ENCODE measurements at regions not wholly inside any gene's neighbourhood (a gene's known extent, or its start where the extent isn't known, plus 50 kb on each side); places are given as distances from the start of the nearest gene placed in this dataset.

DNA sequence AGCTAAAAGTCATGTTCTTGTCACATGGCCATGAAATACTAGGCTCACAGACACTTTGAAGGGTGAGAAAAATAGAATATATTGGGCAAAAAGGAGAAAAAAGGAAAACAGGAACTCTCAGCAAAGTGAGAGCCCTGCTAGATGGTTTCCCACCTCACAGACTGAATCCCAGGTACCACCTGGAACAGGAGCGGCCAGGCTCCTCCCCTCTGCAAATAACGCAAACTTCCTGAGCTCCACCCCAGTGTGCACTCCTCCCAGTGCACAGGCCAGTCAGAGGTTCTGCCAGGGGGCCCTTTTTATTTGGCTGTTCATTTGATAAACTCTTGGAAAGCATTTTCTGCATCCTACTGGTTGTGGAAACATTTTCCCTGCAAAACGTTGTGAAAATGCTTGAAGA is 780.4 kb downstream of the TBL1XR1 start:
- DNase-seq = no peak
- in situ Hi-C loops (cut with MboI; ENCODE audit: low pct_unique_long_range_greater_than_20kb, low sequenced_read_pairs) = no loop called here

DNA sequence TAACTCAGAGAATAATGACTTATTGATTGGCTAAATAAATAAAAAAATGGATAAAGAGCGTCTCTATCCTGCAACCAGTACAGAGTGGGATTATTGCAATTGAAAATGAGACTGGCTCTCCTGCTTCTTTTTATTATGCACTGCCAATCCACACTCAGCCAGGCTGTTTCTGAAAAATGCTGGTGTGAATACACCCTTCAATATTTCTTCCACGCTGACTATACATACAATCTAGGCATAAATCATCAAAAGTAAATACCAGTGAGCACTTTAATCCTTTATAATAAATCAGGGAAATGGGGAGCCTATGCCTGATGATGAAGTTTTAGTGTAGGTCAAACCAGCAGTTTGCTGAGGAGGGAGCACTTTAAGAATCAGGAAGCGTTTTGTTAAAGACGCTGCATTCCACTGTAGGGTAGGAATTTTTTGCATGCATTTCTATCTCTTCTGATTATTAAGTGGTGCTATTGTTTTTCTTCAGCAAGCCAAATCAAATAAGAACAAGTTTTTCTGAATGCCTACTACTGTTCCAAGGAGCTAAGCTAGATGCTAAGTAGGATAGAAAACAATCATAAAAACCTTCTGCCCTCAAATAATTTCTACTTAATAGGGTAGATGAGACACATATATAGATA is 781.5 kb downstream of the TBL1XR1 start:
- no peak for DNase-seq
- in situ Hi-C loops (cut with MboI; ENCODE audit: low pct_unique_long_range_greater_than_20kb, low sequenced_read_pairs) = no loop called here

DNA sequence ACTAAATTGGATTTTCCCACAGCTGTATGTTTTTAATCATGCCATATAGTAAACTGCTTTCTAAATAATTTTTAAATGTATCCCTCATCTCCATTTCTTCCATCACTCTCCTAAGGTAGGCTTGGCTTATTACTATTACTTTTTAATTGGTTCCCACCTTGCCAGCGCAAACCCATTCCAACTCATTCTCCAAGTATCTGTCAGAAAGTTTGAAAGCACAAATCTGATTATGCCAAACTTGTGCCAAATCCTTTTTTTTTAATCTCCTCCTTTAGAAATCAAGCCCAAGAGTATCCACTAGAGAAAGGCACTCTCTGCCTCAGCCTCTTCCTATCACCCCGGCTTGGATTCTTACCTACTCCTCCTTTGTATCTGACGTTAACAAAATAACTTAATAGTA is 784.5 kb downstream of the TBL1XR1 start:
- in situ Hi-C loops (cut with MboI; ENCODE audit: low pct_unique_long_range_greater_than_20kb, low sequenced_read_pairs) = no loop called here
- no peak for DNase-seq

DNA sequence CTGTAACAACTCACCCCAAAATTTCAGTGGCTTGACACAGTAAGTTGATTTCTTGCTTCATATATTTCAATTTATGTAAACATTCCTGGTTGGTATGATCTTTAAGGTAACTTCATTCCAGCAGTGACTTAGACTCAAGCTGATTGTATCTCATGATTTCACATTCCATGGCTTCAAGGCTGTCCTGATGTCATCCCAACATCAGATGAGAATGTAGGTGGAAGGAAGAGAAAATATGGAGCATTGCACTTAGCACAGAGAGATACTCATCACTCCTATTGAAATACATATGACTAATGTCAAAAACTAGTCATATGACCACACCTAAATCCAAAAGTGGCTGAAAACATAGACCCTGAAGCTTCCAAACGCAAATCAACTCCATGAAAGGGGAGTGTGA is 793.8 kb downstream of the TBL1XR1 start:
- in situ Hi-C loops (cut with MboI; ENCODE audit: low pct_unique_long_range_greater_than_20kb, low sequenced_read_pairs) = no loop called here
- no peak for DNase-seq

DNA sequence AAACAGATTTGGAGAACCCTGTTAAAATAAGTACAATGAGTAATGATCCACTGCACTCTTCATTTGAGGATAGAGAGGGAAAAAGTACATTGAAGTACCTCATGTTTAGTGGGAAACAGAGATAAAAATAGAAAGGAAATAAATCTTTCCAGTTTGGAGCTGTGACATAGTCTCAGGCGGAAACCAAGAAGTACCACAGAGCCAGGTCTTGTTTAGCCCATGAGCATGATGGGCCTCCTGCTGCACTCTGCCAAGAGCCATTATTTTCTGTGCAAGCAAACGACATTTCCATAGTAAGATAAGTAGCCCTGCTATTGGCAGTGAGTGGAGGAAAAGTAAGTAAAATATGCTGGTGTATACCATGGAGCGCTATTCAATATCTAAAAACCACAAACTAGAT is 796.1 kb downstream of the TBL1XR1 start:
- DNase-seq = no peak
- in situ Hi-C loops (cut with MboI; ENCODE audit: low pct_unique_long_range_greater_than_20kb, low sequenced_read_pairs) = no loop called here

DNA sequence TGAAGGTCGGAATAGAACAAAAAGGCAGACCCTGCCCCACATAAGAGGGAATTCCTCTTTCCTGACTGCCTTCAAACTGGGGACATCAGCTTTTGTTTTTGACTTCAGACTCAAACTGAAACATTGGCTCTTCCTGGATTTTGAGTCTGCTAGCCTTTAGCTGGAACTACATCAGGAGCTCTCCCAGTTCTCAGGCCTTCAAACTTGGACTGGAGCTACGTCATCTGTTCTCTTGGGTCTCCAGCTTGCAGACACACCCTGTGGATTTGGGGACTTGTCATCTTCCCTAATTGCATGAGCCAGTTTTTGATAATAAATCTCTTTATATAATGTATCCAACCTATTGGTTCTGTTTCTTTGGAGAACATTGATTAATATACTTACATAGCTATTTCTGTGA is 798.1 kb downstream of the TBL1XR1 start:
- in situ Hi-C loops (cut with MboI; ENCODE audit: low pct_unique_long_range_greater_than_20kb, low sequenced_read_pairs) = no loop called here
- DNase-seq = no peak

DNA sequence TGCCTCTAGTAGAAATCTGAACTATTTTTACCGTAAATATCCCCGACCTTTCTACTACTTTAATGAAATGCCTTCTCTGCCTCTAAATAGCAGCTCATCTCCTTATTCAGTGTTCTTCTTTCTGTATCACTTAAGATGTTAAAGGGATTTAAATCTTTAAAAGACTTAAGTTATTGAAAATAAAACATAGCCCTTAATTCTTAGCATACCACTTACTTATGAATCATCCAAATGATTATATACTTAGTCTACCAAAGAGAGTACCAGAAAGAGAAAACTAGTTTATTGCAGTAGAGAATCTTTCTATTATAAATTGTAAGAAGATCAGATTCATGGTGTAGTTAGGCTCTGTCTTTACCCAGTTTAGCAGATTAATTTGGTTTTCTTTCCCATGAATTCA is 802.0 kb downstream of the TBL1XR1 start:
- no peak for DNase-seq
- in situ Hi-C loops (cut with MboI; ENCODE audit: low pct_unique_long_range_greater_than_20kb, low sequenced_read_pairs) = no loop called here

DNA sequence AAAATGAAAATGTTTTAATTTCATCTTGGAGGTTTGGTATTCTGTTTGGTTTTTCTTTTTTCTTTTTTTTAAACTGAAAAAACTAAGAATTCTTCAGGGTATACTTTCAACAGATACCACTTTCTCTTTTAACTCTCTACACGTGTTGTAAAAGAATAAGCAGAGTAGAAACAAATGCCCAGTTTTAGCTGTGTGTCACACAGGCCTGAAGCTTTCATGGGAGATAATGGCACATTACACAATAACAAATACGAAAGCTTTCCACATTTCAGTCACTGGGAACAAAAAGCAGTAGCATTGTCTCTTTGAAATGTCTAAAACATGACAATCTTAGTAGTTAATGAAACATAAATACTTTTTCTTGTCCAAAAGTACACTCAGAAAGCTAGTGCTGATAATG is 818.5 kb downstream of the TBL1XR1 start:
- in situ Hi-C loops (cut with MboI; ENCODE audit: low pct_unique_long_range_greater_than_20kb, low sequenced_read_pairs) = no loop called here

DNA sequence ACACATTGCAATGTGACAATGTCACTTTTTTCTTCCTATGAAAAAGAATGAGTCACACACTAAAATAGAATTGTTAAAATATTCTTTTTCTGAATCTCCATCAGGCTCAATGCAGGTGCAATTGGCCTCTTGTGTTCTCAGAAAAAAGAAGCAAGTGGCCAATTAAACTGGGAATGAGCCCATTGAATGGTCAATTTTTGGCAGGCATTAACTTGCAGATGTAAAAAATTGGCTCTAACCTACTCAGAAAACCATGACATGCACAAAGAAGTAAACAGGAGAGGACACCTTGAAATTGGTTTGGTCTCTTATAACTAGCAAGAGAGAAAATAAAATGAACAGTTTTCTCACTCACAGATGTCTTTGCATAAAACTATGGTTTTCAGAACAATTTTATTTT is 820.8 kb downstream of the TBL1XR1 start:
- in situ Hi-C loops (cut with MboI; ENCODE audit: low pct_unique_long_range_greater_than_20kb, low sequenced_read_pairs) = no loop called here
- no peak for DNase-seq

More for the DNA sequence above, 818.5 kb downstream of the TBL1XR1 start:
- no peak for DNase-seq

DNA sequence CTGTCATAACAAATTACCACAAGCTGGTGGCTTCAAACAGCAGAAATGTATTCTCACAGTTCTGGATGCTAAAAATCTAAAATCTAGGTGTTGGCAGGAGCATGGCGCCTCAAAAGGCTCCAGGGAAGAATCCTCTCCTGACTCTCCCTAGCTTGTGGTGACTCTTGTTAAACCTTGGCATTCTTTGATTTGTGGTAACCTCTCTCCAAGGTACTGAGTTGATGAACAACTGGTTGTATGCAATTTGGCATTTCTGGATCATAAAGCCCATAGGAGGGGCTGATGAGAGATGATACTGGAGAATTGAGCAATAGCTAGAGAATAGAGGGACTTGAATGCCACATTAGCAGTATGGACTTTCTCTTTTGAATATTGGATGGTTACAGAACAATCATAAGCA is 821.8 kb downstream of the TBL1XR1 start:
- in situ Hi-C loops (cut with MboI; ENCODE audit: low pct_unique_long_range_greater_than_20kb, low sequenced_read_pairs) = no loop called here
- DNase-seq = no peak

DNA sequence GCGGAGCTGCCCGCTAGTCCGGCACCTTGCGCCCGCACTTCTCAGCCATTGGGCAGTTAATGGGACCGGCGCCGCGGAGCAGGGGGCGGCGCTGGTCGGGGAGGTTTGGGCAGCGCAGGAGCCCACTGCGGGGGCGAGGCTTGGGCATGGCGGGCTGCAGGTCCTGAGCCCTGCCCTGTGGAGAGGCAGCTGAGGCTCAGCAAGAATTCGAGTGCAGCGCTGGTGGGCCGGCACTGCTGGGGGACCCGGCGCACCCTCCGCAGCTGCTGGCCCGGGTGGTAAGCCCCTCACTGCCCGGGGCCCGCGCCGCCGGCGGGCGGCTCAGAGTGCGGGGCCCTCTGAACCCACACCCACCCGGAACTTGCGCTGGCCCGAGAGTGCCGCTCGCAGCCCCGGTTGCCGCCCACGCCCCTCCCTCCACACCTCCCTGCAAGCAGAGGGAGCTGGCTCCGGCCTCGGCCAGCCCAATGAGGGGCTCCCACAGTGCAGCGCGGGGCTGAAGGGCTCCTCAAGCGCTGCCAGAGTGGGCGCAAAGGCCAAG is 835.0 kb downstream of the TBL1XR1 start:
- in situ Hi-C loops (cut with MboI; ENCODE audit: low pct_unique_long_range_greater_than_20kb, low sequenced_read_pairs) = no loop called here
- DNase-seq = no peak

DNA sequence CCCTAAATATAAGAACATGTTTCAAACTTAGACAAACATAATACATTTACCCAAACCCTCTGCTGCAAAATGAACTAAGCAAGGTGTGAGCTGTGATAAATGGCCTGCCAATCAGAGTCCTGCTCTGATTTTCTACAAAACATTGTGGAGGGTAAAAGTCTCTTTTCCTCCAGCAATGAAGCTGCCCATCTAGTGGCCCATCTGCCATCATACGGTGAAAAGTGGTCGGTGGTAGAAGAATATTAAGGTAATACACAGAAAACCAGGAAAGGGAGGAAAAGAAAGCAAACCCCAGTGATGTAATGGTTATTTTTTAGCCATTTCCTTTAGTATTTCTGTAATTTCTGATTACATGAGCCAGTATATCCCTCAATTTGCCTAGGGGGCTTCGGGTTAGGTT is 838.1 kb downstream of the TBL1XR1 start:
- DNase-seq = no peak
- in situ Hi-C loops (cut with MboI; ENCODE audit: low pct_unique_long_range_greater_than_20kb, low sequenced_read_pairs) = no loop called here

DNA sequence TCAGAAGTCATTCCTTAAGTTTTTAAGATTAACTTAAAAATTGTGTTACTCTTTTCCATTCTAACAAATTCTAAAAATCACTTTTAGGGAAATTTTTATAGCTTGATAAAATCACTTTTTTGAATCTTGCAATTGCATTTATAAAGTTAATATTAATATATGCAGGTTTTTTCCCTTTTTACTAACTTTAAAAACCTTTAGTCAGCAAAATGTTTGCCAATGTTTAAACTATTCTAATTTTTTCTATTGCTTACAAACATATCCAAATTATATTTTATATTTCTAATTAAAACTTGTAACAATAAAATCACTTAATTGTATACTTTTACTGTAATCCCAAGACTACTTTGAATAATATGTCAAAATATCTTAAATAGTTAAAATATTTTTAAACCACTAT is 839.4 kb downstream of the TBL1XR1 start:
- in situ Hi-C loops (cut with MboI; ENCODE audit: low pct_unique_long_range_greater_than_20kb, low sequenced_read_pairs) = no loop called here
- DNase-seq = no peak

DNA sequence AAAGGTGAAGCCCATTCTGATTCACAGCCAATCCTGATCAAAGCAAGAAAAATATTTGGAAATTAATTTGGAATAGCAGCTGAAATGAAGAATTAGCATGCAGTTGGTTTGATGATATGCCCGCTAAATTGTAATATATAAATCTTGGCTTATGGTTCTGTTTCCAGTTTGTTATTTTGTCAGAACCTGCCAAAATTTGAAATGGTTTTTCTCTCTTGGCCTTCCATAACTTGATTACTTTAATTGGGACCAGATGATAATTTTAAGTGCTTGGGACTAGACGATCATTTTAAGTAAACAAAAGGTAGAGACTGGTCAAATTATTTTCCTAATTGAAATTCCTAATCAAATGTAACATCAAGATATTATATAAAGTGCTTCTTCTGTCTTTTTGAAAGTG is 842.4 kb downstream of the TBL1XR1 start:
- in situ Hi-C loops (cut with MboI; ENCODE audit: low pct_unique_long_range_greater_than_20kb, low sequenced_read_pairs) = no loop called here

DNA sequence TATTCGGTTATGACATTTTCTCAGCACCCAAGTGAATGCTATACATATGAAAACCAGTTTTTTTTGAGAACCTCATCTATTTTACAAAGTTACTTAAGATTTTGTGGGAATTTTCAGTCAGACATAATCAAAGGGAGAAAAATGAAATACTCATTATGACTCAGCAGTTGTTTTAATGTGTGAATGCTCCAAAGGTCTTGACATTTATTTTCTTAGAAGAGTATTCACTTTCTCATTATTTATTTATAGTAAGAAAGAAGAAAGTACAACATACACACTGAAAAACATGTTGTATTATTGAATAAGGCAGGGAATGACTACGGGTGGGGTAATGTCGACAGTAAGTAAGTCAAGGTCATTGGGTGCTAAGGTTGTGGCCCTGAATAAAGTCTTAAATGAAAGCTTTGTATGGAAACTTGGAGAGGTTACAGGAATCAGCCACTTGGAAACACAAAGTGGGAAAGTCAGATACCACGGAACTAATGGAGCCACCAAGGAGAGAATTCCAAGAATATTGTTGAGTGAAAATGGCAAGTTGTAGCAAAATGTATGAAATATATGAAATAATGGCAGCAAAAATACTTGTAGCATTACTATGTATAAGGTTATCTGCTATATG is 844.5 kb downstream of the TBL1XR1 start:
- no peak for DNase-seq
- in situ Hi-C loops (cut with MboI; ENCODE audit: low pct_unique_long_range_greater_than_20kb, low sequenced_read_pairs) = no loop called here

More for the DNA sequence above, 842.4 kb downstream of the TBL1XR1 start:
- no peak for DNase-seq

DNA sequence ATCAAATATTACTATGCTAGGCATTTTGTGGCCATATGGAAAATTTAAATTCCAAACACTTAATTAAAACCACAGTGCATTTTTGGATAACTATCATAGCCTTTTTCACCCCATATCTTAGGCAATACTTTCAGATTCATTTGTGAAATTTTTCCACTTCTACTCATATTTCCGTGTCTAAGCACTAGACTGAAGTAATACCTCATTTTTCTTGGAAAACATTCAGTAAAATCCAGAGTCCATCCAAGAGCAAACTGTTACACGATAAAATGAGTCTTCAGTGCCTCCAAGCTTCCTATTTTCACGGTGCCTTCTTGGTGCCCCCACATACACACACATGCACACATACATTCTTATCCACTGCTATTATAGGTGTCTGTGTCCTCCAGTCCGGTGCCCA is 845.9 kb downstream of the TBL1XR1 start:
- in situ Hi-C loops (cut with MboI; ENCODE audit: low pct_unique_long_range_greater_than_20kb, low sequenced_read_pairs) = no loop called here
- no peak for DNase-seq

DNA sequence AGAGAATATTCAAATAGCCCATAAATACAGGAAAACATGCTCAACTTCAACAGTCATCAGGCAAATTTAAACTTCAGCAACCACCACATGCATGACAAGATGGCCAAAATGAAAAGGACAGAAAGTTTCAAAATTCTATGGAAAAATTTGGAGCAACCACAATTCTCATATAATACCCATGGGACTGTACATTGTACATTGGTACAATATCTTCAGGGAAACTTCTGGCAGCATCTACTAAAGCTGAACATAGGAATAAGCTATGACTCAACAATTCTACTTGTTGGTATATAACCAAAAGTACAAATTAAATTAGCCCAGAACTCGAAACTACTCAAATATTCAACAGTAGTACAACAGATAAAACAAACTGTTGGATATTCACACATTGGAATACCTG is 847.6 kb downstream of the TBL1XR1 start:
- in situ Hi-C loops (cut with MboI; ENCODE audit: low pct_unique_long_range_greater_than_20kb, low sequenced_read_pairs) = no loop called here
- no peak for DNase-seq

DNA sequence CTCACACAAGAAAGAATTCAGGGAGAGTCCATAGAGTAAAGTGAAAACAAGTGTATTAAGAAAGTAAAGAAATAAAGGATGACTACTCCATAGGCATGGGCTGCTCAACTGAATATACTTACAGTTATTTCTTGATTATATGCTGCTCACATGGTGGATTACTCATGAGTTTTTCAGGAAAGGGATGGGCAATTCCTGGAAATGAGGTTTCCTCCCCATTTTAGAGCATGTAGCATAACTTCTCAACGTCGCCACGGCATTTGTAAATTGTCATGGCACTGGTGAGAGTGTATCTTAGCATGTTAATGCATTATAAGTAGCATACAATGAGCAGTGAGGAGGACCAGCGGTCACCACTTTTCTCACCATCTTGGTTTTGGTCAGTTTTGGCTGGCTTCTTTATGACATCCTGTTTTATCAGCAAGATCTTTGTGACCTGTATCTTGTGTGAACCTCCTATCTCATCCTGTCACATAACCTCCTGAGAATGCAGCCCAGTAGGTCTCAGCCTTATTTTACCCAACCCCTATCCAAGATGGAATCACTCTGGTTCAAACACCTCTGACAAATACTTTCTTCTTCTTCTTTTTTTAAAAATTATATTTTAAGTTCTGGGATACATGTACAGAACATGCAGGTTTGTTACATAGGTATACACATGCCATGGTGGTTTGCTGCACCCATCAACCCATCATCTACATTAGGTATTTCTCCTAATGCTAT is 849.7 kb downstream of the TBL1XR1 start:
- in situ Hi-C loops (cut with MboI; ENCODE audit: low pct_unique_long_range_greater_than_20kb, low sequenced_read_pairs) = no loop called here
- DNase-seq = no peak

DNA sequence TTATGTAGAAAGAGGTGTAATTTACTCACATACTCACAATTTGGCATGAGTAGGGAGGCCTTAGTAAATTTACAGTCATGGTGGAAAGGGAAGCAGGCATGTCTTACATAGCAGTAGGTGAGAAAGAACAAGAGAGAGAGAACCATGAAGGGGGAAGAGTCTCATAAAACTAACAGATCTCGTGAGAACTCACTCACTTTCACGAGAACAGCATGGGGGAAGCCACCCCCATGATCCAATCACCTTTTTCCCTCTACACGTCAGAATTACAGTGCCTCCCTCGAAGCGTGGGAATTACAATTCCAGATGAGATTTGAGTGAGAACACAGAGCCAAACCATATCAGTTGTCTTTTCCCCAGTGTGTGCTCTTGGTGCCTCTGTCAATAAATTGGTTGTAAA is 855.3 kb downstream of the TBL1XR1 start:
- no peak for DNase-seq
- in situ Hi-C loops (cut with MboI; ENCODE audit: low pct_unique_long_range_greater_than_20kb, low sequenced_read_pairs) = no loop called here

DNA sequence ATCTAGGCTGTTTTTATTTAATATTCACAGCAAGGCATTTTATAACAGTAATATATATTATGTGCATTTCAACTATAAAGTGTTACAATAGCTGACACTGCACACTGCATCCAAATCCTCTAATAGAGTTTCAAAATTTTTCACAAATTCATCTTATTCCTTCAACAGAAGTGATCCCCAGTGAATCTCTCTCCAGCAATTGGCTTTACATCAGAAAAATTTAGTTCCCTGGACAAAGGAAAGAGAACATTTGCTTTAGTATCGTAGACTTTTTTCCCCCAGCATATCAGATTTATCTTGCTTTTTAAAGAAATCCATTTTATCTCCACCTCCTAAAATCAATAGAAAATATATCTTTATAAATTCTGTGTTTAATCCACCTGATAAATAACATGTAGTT is 868.6 kb downstream of the TBL1XR1 start:
- in situ Hi-C loops (cut with MboI; ENCODE audit: low pct_unique_long_range_greater_than_20kb, low sequenced_read_pairs) = no loop called here
- DNase-seq = no peak
